WTC11 (cell line): ENCODE measurements at regions not wholly inside any gene's neighbourhood (a gene's known extent, or its start where the extent isn't known, plus 50 kb on each side); places are given as distances from the start of the nearest gene placed in this dataset.

Experiments
- ATAC-seq: fragments of 200-7000 bp; cut with Tn5 transposase; 2 replicates; pipeline ENCODE4 v1.10.0; 2021; ENCODE audit warnings: mild to moderate bottlenecking, moderate library complexity
- CTCF ChIA-PET: fragments of 300-600 bp; sonication (Branson Sonifier 250); formaldehyde crosslinking; loops from one replicate; lab custom pipeline; 2021; ENCODE audit warnings: antibody characterized with exemption; lab: Charles Lee
- POLR2A ChIA-PET: fragments of 350-600 bp; sonication (Branson Sonifier 250); formaldehyde crosslinking; loops from one replicate; lab custom pipeline; 2021; ENCODE audit warnings: antibody characterized with exemption; lab: Charles Lee
- DNase-seq: peaks from one replicate; pipeline ENCODE4 v3.0.0; 2021; ENCODE audit warnings: low spot score
- H3K27ac Mint-ChIP-seq: 2 replicates; pipeline ENCODE4 v1.8.0; 2021; ENCODE audit warnings: mixed read lengths
- H3K27me3 Mint-ChIP-seq: 2 replicates; pipeline ENCODE4 v1.8.0; 2021; ENCODE audit warnings: low read depth, mild to moderate bottlenecking, moderate library complexity, mixed read lengths
- H3K36me3 Mint-ChIP-seq: 2 replicates; pipeline ENCODE4 v1.8.0; 2021; ENCODE audit warnings: mixed read lengths
- H3K4me1 Mint-ChIP-seq: 2 replicates; pipeline ENCODE4 v1.8.0; 2022; ENCODE audit warnings: mixed read lengths
- H3K4me3 Mint-ChIP-seq: 2 replicates; pipeline ENCODE4 v1.8.0; 2021; ENCODE audit warnings: mild to moderate bottlenecking, moderate library complexity, mixed read lengths
- H3K9me3 Mint-ChIP-seq: 2 replicates; pipeline ENCODE4 v1.8.0; 2021; ENCODE audit warnings: mixed read lengths
- CBFB ChIP-seq: sonication (generic); formaldehyde crosslinking; IDR thresholded peaks from 2 replicates; pipeline ENCODE4 v1.8.1; 2022; ENCODE audit warnings: mild to moderate bottlenecking, low read depth, missing genetic modification reagents
- E2F4 ChIP-seq: sonication (generic); formaldehyde crosslinking; IDR thresholded peaks from 2 replicates; pipeline ENCODE4 v1.8.1; 2022; ENCODE audit warnings: low read depth, mild to moderate bottlenecking, moderate library complexity, missing genetic modification reagents, borderline replicate concordance
- EMX1 ChIP-seq: fragments of 250-450 bp; sonication (Bioruptor Pico); IDR thresholded peaks from 2 replicates; pipeline ENCODE4 v1.8.0; 2021; ENCODE audit warnings: mild to moderate bottlenecking
- ETV6 ChIP-seq: sonication (generic); formaldehyde crosslinking; IDR thresholded peaks from 2 replicates; pipeline ENCODE4 v1.8.1; 2022; ENCODE audit warnings: mild to moderate bottlenecking, missing genetic modification reagents
- GABPB1 ChIP-seq: sonication (generic); formaldehyde crosslinking; IDR thresholded peaks from 2 replicates; pipeline ENCODE4 v1.8.1; 2023; ENCODE audit warnings: mild to moderate bottlenecking, missing genetic modification reagents
- KAT7 ChIP-seq: sonication (generic); formaldehyde crosslinking; IDR thresholded peaks from 2 replicates; pipeline ENCODE4 v1.8.1; 2023; ENCODE audit warnings: missing genetic modification reagents, mild to moderate bottlenecking, borderline replicate concordance
- MLX ChIP-seq: sonication (generic); formaldehyde crosslinking; IDR thresholded peaks from 2 replicates; pipeline ENCODE4 v1.8.1; 2023; ENCODE audit warnings: mild to moderate bottlenecking, missing genetic modification reagents, moderate library complexity
- MXD4 ChIP-seq: fragments of 250-450 bp; sonication (Bioruptor Pico); IDR thresholded peaks from 2 replicates; pipeline ENCODE4 v1.8.0; 2021; ENCODE audit warnings: mild to moderate bottlenecking, moderate library complexity, borderline replicate concordance
- OVOL2 ChIP-seq: fragments of 250-450 bp; sonication (Bioruptor Pico); IDR thresholded peaks from 2 replicates; pipeline ENCODE4 v1.9.0; 2021; ENCODE audit warnings: mild to moderate bottlenecking, borderline replicate concordance
- SP1 ChIP-seq: sonication (generic); formaldehyde crosslinking; conservative IDR thresholded peaks from 2 replicates; pipeline ENCODE4 v1.8.1; 2022; ENCODE audit warnings: missing genetic modification reagents
- TEAD1 ChIP-seq: sonication (generic); formaldehyde crosslinking; IDR thresholded peaks from 2 replicates; pipeline ENCODE4 v1.8.0; 2022; ENCODE audit warnings: mild to moderate bottlenecking, missing genetic modification reagents
- TP53 ChIP-seq: sonication (generic); formaldehyde crosslinking; IDR thresholded peaks from 2 replicates; pipeline ENCODE4 v1.8.1; 2023; ENCODE audit warnings: mild to moderate bottlenecking, missing genetic modification reagents
- USF1 ChIP-seq: sonication (generic); formaldehyde crosslinking; IDR thresholded peaks from 2 replicates; pipeline ENCODE4 v1.8.0; 2022; ENCODE audit warnings: mild to moderate bottlenecking, missing genetic modification reagents
- ZBTB43 ChIP-seq: sonication (generic); formaldehyde crosslinking; IDR thresholded peaks from 2 replicates; pipeline ENCODE4 v1.8.1; 2023; ENCODE audit warnings: mild to moderate bottlenecking, missing genetic modification reagents
- ZMAT4 ChIP-seq: fragments of 250-450 bp; sonication (Bioruptor Pico); IDR thresholded peaks from 2 replicates; pipeline ENCODE4 v1.9.0; 2021; ENCODE audit warnings: mild to moderate bottlenecking
- ZNF396 ChIP-seq: fragments of 250-450 bp; sonication (Bioruptor Pico); IDR thresholded peaks from 2 replicates; pipeline ENCODE4 v1.8.0; 2021; ENCODE audit warnings: mild to moderate bottlenecking, moderate library complexity, borderline replicate concordance
- TF ChIP-seq, protein P1 (sequence below): sonication (generic); formaldehyde crosslinking; IDR thresholded peaks from 2 replicates; pipeline ENCODE4 v1.8.1; 2023; ENCODE audit warnings: mild to moderate bottlenecking, missing genetic modification reagents, borderline replicate concordance
- TF ChIP-seq, protein P2 (sequence below): sonication (generic); formaldehyde crosslinking; IDR thresholded peaks from 2 replicates; pipeline ENCODE4 v1.8.1; 2022; ENCODE audit warnings: missing genetic modification reagents, borderline replicate concordance

GRCh38 chr18:29549759-29550158, 1372.8 kb upstream of the CDH2 start:
- ATAC-seq (no peak), DNase-seq (no peak)
- no peak overlapping the region for H3K4me3 Mint-ChIP-seq
- peaks cover 13% of the 10 kb centered on the region for H3K9me3 Mint-ChIP-seq
- H3K4me1 Mint-ChIP-seq, result 0 out of 2 replicates have a peak, but pooled peaks cover 4% of the 10 kb centered on the region
- H3K27ac Mint-ChIP-seq, result no peak overlapping the region
- ChIA-PET CTCF (no interaction called here), POLR2A (no interaction called here)
- no peaks in the 10 kb centered on the region for H3K36me3 Mint-ChIP-seq
- no peak for TF ChIP-seq USF1
- no peaks in the 10 kb centered on the region for H3K27me3 Mint-ChIP-seq

- no peak overlapping the region for H3K4me3 Mint-ChIP-seq
- no peak for TF ChIP-seq ZNF396 (CRISPR knock-in tag)
- TF ChIP-seq ZMAT4, result no peak
- TF ChIP-seq CBFB (CRISPR knock-in tag), result no peak
- no peak for TF ChIP-seq KAT7 (CRISPR knock-in tag)
- TF ChIP-seq, all 79 proteins: peak for 0
- peaks cover 9% of the 10 kb centered on the region; the same call in 1 of the 2 replicates for H3K9me3 Mint-ChIP-seq
- ChIA-PET POLR2A (no interaction called here), CTCF (no interaction called here)
- no peak for ATAC-seq
- H3K36me3 Mint-ChIP-seq, result no peaks in the 10 kb centered on the region
- H3K27ac Mint-ChIP-seq, result no peak overlapping the region
- 0 out of 2 replicates have a peak, but pooled peaks cover 4% of the 10 kb centered on the region for H3K4me1 Mint-ChIP-seq
- no peak for DNase-seq
- no peaks in the 10 kb centered on the region for H3K27me3 Mint-ChIP-seq
Observed at GRCh38 chr18:29547626-29548025, 1370.7 kb upstream of the CDH2 start.

DNA sequence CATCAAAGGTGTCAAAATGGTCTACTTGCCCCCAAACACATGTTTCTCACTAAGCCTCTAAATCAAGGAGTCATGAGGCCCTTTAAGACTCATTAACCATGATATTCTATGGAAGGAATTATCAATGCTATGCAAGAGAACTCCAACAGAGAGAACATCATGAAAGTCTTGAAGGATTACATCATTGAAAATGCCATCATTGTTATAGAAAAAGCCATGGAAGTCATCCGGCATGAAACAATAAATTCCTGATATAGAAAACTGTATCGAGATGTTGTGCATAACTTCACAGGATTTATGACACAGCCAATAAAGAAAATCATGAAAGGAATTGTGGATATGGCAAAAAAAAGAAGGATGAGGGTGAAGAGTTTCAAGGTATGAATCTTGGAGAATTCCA, 1363.6 kb upstream of the CDH2 start:
- Mint-ChIP-seq H3K9me3 (no peaks in the 10 kb centered on the region), H3K27me3 (no peaks in the 10 kb centered on the region), H3K36me3 (no peaks in the 10 kb centered on the region), H3K27ac (no peak overlapping the region), H3K4me1 (no peaks in the 10 kb centered on the region), H3K4me3 (no peak overlapping the region)
- no peak for TF ChIP-seq EMX1 (CRISPR knock-in tag)
- TF ChIP-seq, protein P1, sequence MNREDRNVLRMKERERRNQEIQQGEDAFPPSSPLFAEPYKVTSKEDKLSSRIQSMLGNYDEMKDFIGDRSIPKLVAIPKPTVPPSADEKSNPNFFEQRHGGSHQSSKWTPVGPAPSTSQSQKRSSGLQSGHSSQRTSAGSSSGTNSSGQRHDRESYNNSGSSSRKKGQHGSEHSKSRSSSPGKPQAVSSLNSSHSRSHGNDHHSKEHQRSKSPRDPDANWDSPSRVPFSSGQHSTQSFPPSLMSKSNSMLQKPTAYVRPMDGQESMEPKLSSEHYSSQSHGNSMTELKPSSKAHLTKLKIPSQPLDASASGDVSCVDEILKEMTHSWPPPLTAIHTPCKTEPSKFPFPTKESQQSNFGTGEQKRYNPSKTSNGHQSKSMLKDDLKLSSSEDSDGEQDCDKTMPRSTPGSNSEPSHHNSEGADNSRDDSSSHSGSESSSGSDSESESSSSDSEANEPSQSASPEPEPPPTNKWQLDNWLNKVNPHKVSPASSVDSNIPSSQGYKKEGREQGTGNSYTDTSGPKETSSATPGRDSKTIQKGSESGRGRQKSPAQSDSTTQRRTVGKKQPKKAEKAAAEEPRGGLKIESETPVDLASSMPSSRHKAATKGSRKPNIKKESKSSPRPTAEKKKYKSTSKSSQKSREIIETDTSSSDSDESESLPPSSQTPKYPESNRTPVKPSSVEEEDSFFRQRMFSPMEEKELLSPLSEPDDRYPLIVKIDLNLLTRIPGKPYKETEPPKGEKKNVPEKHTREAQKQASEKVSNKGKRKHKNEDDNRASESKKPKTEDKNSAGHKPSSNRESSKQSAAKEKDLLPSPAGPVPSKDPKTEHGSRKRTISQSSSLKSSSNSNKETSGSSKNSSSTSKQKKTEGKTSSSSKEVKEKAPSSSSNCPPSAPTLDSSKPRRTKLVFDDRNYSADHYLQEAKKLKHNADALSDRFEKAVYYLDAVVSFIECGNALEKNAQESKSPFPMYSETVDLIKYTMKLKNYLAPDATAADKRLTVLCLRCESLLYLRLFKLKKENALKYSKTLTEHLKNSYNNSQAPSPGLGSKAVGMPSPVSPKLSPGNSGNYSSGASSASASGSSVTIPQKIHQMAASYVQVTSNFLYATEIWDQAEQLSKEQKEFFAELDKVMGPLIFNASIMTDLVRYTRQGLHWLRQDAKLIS (CRISPR knock-in tag), result no peak
- TF ChIP-seq, protein P2, sequence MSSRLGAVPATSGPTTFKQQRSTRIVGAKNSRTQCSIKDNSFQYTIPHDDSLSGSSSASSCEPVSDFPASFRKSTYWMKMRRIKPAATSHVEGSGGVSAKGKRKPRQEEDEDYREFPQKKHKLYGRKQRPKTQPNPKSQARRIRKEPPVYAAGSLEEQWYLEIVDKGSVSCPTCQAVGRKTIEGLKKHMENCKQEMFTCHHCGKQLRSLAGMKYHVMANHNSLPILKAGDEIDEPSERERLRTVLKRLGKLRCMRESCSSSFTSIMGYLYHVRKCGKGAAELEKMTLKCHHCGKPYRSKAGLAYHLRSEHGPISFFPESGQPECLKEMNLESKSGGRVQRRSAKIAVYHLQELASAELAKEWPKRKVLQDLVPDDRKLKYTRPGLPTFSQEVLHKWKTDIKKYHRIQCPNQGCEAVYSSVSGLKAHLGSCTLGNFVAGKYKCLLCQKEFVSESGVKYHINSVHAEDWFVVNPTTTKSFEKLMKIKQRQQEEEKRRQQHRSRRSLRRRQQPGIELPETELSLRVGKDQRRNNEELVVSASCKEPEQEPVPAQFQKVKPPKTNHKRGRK (CRISPR knock-in tag), result no peak
- no peak for ATAC-seq
- DNase-seq, result no peak
- POLR2A ChIA-PET, result no interaction called here
- CTCF ChIA-PET, result interaction anchor here (0.6 kb wide), 1 partner anchor 423 kb away, joined by 6 read pairs; no protein-coding TSS in a partner anchor

- Mint-ChIP-seq H3K9me3 (peaks cover 19% of the 10 kb centered on the region), H3K4me1 (no peaks in the 10 kb centered on the region), H3K4me3 (no peak overlapping the region), H3K27ac (no peak overlapping the region), H3K36me3 (no peaks in the 10 kb centered on the region), H3K27me3 (no peaks in the 10 kb centered on the region)
- ATAC-seq (no peak), DNase-seq (no peak)
- CTCF ChIA-PET, result no interaction called here
- POLR2A ChIA-PET, result no interaction called here
- no peak for TF ChIP-seq E2F4
- TF ChIP-seq TP53 (CRISPR knock-in tag), result no peak
- TF ChIP-seq OVOL2 (CRISPR knock-in tag), result no peak
- TF ChIP-seq ETV6, result no peak
- TF ChIP-seq GABPB1 (CRISPR knock-in tag), result no peak
- no peak for TF ChIP-seq MXD4 (CRISPR knock-in tag)
- TF ChIP-seq MLX (CRISPR knock-in tag), result no peak
- TF ChIP-seq TEAD1 (CRISPR knock-in tag), result no peak
- TF ChIP-seq SP1 (CRISPR knock-in tag), result no peak
- TF ChIP-seq ZBTB43, result no peak
Observed at GRCh38 chr18:29531746-29532145, 1354.8 kb upstream of the CDH2 start.
